Activated T-cell treated with anti-CD3 and anti-CD28 coated beads, Interleukin-2, amount 50 U/mL, for 1 hour (primary cell): ENCODE measurements at regions not wholly inside any gene's neighbourhood (a gene's known extent, or its start where the extent isn't known, plus 50 kb on each side); places are given as distances from the start of the nearest gene placed in this dataset.

Experiments used
- DNase-seq: peaks from one replicate; pipeline ENCODE4 v3.0.0-alpha.2; 2020

DNA sequence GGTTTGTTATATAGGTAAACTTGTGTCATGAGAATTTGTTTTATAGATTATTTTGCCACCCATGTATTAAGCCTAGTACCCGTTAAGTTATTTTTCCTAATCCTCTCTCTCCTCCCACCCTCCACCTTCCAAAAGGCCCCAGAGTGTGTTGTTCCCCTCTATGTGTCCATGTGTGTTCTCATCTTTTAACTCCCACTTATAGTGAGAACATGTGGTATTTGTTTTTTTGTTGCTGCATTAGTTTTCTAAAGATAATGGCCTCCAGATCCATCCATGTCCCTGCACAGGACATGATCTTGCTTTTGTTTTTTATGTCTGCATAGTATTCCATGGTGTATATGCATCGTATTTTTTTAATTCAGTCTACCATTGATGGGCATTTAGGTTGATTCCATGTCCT, 1075.6 kb upstream of the CNTNAP5 start:
- DNase-seq: no peak

DNA sequence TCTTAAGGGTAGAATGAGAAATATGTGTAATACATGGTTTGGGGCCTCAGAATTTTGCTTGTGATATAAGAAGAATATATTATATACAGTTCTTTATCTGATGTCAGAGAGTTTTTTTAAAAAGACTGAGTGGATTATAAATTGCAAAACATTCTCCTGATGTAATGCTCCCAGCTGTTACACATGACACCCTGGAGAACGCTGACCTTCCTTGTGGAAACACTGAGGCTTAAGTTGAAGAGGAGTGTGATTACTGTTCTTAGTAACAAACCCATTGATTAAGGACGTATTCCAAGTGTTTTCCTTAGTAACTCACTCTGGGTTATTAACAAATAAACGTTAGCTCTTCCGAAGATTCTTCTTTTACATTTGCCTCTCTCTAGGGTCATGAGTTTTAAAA, 1069.3 kb upstream of the CNTNAP5 start:
- no peak for DNase-seq

DNA sequence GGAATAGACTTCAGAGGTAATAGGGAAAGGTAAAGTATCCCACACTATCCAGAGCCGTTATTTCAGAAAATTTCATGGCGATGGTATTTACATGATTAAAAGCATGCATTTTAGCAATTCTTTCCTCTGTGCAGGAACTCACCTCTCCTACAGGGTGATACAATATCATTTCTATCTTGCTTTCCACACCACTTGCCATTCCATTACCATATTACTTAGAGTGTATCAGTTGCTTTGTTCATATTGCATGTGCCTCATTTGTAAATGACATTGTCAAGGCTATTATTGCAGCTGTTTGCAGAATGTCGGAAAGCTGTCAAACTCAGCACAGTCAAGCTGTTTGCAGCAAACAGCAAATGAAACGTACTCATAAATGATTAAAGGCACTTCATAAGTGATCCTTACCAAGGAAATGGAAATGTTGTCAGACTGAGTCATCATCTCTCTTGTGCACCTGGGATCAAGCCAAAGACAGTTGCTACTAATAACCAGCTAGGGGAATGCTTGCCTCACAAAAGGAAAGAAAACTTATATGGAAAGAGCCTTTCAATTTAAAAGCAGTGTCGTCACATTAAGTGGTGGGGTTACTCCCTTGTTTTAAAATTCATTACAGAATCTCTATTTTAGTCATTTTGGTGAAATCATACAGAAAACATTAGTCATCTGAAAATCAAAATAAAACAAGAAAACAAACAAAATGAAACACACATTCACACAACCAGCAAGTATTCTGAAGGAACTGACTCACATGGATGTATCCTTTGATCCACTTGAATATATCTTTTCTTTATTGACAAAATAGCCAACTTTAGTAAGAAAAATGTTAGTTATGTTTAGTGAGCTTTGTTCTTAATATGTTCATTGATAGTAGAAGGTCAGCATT, 1064.1 kb upstream of the CNTNAP5 start:
- DNase-seq: no peak

DNA sequence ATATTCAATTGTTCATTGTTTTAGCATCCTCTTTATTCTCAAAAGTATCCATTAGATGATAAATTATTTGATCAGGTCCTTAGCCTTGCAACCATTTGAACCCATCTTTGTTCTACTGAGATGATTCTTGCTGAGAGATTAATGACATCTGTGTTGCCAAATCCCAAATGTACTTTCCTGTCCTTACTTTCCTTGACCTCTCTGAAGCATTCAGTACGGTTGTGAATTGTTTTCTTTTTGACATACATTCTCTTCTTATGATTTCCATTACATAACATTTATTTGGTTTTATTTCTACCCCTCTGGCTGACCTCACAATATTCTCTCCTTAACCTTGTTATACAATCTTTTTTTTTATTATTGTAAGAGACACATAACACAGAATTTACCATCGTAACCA, 1058.6 kb upstream of the CNTNAP5 start:
- no peak for DNase-seq

DNA sequence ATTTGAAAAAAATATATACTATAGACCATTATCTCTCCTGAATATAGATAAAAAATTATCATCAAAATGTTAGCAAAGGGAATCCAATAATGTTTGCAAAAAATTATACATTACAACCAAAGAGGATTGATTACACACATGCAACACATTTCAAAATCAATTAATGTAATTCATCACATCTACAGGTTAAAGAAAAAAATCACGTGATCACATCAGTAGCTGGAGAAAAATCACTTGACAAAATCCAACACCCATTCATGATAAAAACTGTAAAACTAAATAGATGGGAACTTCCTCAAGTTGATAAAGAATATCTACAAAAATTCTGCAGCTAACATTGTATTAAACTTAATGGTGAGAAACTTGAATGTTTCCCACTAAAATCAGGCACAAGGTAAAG, 1047.5 kb upstream of the CNTNAP5 start:
- DNase-seq: no peak

DNA sequence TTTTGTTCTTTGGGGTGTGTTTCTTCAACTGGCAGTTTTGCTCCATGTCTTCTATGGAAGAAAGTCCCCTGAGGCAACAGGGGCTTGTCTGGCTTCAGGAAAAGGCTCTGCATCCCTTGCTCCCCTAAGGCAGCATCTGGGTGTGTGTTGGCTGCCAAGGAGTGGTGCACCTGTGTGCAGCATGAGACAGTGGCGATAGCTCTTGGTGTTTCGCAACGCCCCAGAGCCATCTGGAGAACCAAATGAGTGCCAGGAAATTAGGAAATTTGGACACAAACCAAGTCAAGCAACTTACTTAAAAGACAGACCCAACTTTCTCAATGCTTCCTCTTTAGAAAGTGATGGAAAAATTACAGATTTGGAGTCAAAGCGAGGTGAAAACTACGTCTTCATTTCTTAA, 1044.4 kb upstream of the CNTNAP5 start:
- DNase-seq: no peak

DNA sequence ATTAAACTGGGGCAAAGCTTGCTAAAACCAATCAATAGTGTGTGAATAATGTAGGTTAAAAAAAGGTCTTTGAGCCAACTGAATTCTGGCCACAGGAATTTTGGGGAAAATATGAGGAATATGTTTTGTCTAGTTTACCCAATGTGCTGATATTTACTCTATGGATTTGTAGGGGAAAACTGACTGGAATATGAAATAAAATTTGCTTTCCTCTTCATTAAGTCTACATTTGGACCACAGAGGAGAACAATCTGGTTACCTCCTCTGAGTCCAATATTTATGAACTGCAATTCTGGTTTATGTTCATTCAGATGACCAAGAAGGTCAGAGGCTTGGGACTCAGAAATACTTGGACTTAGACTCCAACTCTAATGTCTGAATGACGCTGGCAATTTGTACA, 1042.2 kb upstream of the CNTNAP5 start:
- DNase-seq: no peak

DNA sequence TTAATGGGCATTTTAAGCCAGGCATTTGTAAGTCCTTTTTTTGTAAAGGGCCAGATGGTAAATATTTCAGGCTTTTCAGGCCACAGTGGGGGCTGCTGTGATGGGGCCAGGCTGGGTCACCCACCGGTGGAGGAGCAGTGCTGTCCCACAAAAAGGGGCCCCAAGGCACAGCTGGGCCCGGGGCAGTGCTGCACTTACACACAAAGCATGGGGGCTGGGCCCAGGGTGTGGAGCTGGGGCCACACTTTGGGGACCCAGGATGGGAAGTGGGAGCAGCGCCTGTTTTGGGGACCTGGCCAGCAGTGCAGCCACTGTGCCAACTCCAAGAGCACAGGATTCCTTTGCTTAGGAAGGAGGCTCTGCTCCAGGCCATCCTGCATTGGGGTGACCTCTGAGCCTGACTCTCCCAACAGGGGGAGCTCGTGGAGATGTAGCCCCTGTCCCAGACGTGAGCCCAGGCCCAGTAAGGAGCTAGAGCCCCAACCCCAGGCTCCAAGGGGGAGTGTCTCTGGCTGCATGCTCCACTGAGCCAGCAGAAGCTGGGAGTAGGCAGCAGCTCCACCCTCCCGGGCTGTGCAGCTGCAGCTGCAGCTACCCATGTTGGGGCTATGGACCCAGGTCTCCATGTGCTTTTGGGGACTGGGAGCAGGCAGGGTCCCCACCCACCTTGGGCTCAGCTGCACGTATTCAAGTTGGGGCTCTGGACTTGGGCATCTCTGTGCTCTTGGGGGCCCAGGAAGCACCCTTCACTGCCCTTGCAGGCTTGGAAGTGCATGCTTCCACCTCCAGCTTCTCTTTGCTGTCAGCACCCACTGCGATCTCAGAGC, 1036.5 kb upstream of the CNTNAP5 start:
- DNase-seq: no peak

DNA sequence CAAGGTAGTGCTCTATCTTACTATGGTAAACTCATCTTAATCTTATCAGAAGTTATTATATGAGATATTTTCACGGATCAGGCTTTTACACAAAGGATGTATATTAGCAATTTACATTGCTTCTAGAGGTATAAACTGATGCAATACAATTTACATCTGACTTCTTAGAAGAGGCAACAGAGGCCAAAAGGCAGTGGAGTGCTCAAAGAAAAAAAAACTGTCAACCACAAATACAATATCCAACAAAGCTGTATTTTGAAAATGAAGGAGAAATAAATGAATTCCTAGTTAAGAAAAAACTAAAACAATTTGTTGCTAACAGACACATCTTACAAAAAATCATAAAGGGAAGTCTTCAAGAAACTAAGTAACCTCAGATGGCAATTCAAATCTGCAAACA, 1031.5 kb upstream of the CNTNAP5 start:
- no peak for DNase-seq

DNA sequence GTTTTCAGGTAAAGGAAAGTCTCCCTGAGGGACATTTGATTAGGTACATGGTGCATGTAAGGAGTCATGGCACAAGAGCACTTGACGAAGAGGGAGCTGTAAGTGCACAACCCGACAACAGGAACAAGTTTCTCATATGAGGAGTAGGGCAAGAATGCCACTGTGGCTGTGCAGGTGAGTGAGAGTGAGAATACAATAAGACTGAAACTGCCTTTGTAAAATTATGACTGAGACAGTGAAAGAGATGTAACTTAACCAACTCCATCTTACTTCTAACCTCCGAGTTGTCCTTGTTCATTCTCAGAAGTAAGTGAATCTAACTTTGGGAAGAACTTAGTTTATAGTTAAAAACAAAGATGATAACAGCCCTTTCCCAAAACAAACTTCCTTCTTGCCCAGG, 1025.8 kb upstream of the CNTNAP5 start:
- no peak for DNase-seq

DNA sequence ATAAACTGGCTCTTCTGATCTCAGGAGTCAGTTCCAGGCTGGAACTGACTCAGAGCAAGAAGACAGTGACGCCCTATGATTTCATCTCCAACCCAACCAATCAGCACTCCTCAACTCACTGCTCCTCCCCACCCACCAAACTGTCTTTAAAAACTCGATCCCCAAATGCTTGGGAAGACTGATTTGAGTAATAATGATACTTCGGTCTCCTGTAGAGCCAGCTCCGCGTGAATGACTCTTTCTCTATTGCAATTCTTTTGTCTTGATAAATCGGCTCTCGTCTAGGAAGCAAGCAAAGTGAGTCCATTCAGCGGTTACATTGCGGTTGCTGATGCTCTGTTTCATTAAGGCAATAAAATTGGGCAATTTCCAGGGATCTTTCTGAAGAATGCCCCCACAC, 1025.3 kb upstream of the CNTNAP5 start:
- DNase-seq: no peak

DNA sequence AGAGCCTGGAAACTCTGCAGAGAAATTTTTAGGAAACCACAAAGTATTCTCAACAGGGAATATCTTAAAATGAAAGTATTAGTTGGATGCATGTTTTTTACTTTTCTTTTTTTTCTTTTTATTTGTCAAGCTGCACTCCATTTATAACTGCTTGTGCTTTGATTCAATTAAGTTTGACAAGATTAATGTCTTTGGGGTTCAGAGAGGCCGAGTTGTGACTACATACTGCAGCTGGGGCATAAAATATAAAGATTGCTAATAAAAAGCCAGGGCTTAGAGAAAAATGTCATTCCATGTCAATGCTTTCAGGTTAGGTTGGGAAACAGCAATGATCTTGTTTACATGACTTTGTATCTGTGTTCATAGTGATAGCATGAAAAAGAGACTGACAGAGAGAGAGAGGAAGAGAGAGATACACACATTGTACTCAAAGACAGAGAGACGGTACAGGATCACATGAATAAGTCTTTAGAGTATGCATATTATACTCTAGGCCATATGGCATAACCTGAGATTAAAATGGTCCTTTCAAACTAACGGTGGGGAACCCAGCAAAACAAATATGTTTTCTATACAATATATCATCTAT, 1022.3 kb upstream of the CNTNAP5 start:
- DNase-seq: no peak

DNA sequence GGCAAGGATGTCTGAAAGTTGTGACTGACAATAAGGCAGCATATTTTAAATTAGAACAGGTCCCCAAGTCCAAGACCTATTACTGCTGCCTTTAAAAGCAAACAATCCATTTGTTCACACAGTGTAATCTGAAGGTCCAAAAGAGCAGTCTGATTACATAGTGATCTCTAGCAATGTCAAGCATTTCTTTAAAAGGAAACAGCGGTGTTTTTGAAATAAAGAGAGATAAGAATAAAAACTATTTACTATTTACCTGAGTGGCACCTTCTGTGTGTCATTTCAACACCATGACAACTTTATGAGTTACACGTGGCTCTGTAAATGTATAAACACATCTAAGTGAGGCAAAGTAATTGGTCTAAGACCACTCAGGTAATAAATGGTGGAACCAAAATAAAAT, 1009.9 kb upstream of the CNTNAP5 start:
- DNase-seq: no peak

DNA sequence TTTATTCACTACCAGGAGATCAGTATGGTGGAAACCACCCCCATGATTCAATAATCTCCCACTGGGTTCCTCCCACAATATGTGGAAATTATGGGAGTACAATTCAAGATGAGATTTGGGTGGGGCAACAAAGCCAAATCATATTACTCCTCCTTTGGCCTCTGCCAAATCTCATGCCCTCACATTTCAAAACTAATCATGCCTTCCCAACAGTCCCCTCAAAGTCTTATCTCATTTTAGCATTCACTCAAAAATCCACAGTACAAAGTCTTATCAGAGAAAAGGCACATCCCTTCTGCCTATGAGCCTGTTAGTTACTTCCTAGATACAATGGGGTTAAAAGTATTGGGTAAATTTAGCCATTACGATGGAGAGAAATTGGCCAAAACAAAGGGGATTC, 989.5 kb upstream of the CNTNAP5 start:
- DNase-seq: no peak

DNA sequence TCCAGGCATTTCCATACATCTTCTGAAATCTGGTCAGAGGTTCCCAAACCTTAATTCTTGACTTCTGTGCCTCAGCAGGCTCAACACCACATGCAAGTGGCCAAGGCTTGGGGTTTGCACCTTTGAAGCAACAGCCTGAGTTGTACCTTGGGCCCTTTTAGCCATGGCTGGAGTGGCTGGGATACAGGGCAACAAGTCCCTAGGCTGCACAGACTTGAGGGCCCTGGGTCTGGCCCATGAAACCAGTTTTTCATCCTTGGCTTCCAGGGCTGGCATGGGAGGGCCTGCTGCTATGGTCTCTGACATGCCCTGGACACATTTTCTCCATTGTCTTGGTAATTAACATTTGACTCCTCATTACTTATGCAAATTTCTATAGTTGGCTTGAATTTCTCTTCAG, 988.8 kb upstream of the CNTNAP5 start:
- no peak for DNase-seq

DNA sequence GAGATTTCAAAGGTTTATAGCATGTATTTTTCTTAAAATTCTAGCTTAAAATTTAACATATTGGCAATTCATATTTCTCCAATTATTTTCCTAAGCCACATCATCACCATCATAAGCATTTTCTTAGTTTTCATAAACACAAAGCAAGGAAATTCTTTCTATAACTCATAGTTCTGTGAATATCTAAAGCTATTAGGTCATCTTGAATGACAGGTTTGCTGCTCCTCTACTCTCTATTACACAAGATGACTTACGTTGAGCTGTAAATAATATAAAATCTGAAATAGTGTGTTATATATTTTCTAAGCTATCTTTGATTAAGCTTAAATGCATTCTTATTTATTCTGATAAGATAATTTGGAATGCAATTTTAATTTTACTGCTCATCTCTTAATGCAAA, 984.6 kb upstream of the CNTNAP5 start:
- DNase-seq: no peak

DNA sequence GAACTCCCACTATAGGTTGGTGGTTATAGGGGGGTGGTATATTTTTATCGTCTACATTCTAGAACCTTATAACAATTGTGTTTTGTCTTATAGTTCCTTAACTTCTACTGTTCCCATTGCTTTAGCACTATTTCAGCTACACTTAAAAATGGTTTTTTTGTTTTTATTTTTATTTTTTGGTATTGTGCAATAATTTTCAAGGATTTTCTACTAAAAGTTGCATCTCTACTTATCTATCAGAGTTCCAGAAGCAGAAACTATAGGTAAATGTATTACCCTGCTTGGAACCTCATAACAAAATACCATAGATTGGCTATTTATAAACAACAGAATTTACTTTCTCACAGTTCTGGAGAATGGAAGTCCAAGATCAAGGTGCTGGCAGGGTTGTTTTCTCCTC, 981.6 kb upstream of the CNTNAP5 start:
- no peak for DNase-seq

DNA sequence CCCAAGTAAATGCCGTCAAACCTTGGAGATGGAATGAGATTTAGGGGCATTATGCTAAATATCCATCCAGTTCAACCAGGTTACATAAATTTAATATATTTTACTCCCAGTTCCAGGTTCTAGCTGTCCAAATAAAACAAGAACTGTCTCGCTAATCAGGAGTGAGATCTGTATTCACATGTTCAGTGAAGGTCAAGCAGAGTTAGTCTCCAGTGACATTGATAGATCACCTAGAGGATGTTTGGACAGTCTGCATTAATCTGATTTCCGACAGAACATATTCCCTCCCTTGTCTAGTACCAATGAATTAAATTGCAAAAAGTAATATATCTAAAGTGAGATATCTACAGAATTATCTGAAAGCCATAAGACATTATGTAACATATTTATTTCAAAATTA, 979.4 kb upstream of the CNTNAP5 start:
- no peak for DNase-seq

DNA sequence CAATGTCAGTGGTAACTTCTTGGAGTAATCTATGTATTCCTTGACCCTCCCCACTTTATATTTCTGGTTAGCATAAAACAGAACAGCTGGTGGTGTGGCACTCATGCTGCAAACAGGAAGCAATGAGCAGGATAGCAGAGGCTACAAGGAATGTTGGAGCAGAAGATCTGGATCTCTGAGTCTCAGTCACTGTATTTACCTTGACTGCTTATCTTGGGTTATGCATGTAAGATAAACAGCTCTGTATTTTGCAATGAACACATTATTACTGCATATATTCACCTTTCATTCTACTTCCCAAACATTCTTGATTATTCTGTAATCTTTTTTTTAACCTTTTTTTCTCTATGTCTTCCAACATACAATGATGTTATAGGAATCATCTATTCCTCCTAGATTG, 977.9 kb upstream of the CNTNAP5 start:
- no peak for DNase-seq

DNA sequence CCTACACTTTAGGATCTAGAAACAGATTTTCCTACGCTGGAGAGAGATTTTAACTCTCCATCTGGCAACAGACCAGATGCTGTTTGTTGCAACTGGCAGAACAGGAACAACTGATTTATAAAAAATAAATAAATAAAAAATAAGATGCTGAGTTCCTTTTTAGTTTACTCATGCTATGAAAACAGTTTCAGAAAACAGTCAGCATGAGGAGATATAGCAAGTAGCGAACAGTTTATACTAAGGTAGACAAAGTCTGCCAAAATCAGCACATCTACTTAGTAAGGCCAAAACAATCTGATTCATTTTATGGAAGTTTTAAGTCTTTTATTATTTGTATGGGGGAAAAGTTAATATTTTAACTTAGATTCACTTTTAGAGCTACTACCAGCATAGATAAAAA, 974.0 kb upstream of the CNTNAP5 start:
- no peak for DNase-seq

DNA sequence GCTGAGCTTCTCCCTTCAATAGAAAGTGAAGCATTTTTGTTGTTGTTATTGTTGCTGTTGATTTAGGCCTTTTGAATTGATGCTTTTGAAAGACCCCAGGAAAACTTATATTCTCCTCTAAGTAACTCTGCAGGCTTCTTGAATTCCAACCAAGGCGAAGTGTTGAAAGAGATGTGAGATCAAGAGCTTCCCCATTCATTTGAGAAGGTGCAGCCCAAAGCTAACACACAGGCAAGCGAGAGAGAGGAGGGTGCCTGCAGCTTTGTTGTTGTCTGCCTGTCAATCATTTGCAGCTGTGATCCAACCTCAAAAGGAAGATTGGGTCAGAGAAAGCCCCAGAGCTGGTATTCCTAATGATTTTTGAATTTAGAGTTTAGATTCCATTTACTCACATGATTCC, 963.6 kb upstream of the CNTNAP5 start:
- DNase-seq: no peak

DNA sequence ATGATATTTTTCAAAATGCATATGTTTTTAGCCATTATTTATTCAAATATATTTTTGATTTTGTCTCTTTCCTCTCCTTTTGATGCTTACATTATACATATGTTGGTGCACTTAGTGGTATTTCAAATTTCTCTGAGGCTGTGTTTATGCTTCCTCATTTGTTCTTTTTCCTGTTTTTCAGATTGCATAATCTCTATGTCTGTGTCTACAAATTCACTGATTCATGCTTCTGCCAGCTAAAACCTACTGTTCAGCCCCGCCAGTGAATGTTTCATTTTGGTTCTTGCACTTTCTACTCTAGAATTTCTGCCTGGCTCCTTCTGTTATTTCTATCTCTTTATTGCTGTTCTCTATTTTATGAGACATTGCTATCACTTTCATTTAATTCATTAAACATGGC, 951.7 kb upstream of the CNTNAP5 start:
- no peak for DNase-seq

DNA sequence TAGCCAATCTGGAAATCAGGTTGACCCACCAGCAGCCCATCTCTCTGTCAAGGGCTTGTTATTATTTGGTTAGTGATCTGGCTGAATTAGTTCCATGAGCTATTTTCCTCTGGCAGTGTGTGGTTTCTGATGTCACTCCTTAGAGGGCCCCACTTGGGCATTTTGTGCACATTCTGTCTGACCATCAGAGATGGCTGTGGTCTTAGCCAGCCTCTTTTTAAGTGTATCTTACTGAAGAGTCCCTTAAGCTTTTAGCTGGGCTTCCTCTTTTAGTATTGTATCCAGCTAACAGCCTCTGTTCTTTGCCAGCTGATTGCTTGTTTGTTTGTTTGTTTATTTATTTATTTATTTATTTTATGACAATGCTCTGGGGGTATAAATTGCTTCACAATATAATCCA, 951.1 kb upstream of the CNTNAP5 start:
- no peak for DNase-seq

DNA sequence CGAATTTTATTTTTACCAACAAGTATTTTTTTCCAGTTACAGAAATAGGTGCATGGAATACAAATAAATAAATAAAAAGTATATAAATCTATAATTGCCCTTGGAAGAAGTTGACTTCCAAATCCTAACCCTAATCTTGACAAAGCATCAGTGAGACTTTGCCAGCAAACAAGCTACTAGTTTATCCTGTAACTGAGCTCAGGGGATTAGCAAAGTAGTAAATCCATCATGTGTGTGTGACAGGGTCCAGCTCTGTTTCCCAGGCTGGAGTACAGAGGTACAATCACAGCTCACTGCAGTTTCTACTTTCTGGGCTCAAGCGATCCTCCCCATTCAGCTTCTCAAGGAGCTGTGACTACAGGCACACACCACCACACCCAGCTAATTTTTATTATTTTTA, 948.0 kb upstream of the CNTNAP5 start:
- no peak for DNase-seq
